ENCODE measurements at regions not wholly inside any gene's neighbourhood (a gene's known extent, or its start where the extent isn't known, plus 50 kb on each side); places are given as distances from the start of the nearest gene placed in this dataset.

DNA sequence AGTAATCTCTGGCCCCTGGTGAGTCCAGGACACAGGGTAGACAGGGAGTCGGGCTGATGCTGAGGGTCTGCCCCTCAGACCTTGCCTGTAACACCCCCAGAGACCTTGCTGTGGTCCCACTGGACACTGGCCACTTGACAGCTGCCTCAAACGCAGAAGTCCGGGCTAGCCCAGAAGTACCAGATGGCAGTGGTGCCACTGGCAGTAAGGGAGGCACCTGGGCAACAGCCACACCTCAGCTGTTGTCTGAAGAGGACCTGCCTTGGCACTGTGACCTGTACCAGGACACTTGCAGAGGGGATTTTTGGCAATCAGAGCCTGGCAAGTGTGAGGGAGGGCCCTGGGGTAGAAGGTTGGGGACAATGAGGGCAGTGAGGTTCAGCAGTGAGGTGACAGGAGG lies 63.3 kb upstream of the UXT start:
- TF ChIP-seq, protein P1, sequence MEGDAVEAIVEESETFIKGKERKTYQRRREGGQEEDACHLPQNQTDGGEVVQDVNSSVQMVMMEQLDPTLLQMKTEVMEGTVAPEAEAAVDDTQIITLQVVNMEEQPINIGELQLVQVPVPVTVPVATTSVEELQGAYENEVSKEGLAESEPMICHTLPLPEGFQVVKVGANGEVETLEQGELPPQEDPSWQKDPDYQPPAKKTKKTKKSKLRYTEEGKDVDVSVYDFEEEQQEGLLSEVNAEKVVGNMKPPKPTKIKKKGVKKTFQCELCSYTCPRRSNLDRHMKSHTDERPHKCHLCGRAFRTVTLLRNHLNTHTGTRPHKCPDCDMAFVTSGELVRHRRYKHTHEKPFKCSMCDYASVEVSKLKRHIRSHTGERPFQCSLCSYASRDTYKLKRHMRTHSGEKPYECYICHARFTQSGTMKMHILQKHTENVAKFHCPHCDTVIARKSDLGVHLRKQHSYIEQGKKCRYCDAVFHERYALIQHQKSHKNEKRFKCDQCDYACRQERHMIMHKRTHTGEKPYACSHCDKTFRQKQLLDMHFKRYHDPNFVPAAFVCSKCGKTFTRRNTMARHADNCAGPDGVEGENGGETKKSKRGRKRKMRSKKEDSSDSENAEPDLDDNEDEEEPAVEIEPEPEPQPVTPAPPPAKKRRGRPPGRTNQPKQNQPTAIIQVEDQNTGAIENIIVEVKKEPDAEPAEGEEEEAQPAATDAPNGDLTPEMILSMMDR (conservative IDR thresholded peaks at IDR 0.05; ENCODE audit: low read depth, low read length) = no peak
- no peak for TF ChIP-seq EZH2 (IDR thresholded peaks at IDR 0.05; ENCODE audit: low read length, unreplicated experiment)

Data from PC-3 (cell line).